Thoracic aorta (tissue), 2 donors: ENCODE measurements at regions not wholly inside any gene's neighbourhood (a gene's known extent, or its start where the extent isn't known, plus 50 kb on each side); places are given as distances from the start of the nearest gene placed in this dataset.

Source experiments
- ATAC-seq: fragments of 150-250 bp; one replicate; pipeline ENCODE4 v1.8.0; 2017; ENCODE audit warnings: low read depth; ENCODE audit not compliant: insufficient number of reproducible peaks, low FRiP score
- DNase-seq: peaks from one replicate; pipeline ENCODE4 v3.0.0-alpha.2; 2020; ENCODE audit warnings: low spot score
- H3K27ac ChIP-seq, 2 donors: fragments of 200-600 bp; sonication (generic); 1 replicate in 1 of 2; 2 replicates in 1 of 2; pipeline ENCODE4 v1.5.1; 2016; ENCODE audit warnings: mild to moderate bottlenecking in 2 of 2, moderate library complexity in 2 of 2
- H3K27me3 ChIP-seq: fragments of 200-600 bp; sonication (generic); replicated peaks from 2 replicates; pipeline ENCODE4 v1.6.0; 2016; ENCODE audit warnings: mild to moderate bottlenecking; ENCODE audit not compliant: insufficient read depth
- H3K36me3 ChIP-seq: fragments of 200-600 bp; sonication (generic); one replicate; pipeline ENCODE4 v1.5.1; 2016
- H3K4me1 ChIP-seq, 2 donors: fragments of 200-600 bp; sonication (generic); 1 replicate in 1 of 2; 2 replicates in 1 of 2; pipeline versions ENCODE4 v1.5.1 to v1.6.0; 2016; ENCODE audit warnings: low read depth in 2 of 2, mild to moderate bottlenecking in 1 of 2; ENCODE audit not compliant: control insufficient read depth in 1 of 2
- H3K4me3 ChIP-seq: fragments of 200-600 bp; sonication (generic); 2 replicates; pipeline ENCODE4 v1.5.1; 2016; ENCODE audit warnings: mild to moderate bottlenecking
- H3K9me3 ChIP-seq: fragments of 200-600 bp; sonication (generic); 2 replicates; pipeline ENCODE4 v1.5.1; 2016
- CTCF ChIP-seq: fragments of 200-600 bp; sonication (generic); IDR thresholded peaks from one replicate; pipeline ENCODE4 v1.5.1; 2019; ENCODE audit warnings: antibody characterized with exemption

GRCh38 chr1:5368201-5368600 lies 624.0 kb downstream of the NPHP4 start:
- Histone ChIP-seq H3K4me3 (no peak overlapping the region), H3K9me3 (no peaks in the 10 kb centered on the region), H3K27ac (no peak overlapping the region), H3K4me1 (no peaks in the 10 kb centered on the region), H3K27me3 (no peaks in the 10 kb centered on the region), H3K36me3 (no peaks in the 10 kb centered on the region)
- DNase-seq (no peak), ATAC-seq (no peak)
- no peak for TF ChIP-seq CTCF

GRCh38 chr1:5367306-5367705 lies 624.9 kb downstream of the NPHP4 start:
- no peak for DNase-seq

GRCh38 chr1:5365751-5366150 lies 626.5 kb downstream of the NPHP4 start:
- Histone ChIP-seq H3K4me3 (no peak overlapping the region), H3K9me3 (no peaks in the 10 kb centered on the region), H3K36me3 (no peaks in the 10 kb centered on the region), H3K27ac (no peak overlapping the region), H3K4me1 (no peaks in the 10 kb centered on the region), H3K27me3 (no peaks in the 10 kb centered on the region)
- TF ChIP-seq CTCF, result no peak
- DNase-seq, result no peak
- no peak for ATAC-seq

More at GRCh38 chr1:5367306-5367705, 624.9 kb downstream of the NPHP4 start:
- Histone ChIP-seq H3K36me3 (no peaks in the 10 kb centered on the region), H3K9me3 (no peaks in the 10 kb centered on the region), H3K4me3 (no peak overlapping the region), H3K27ac (no peak overlapping the region), H3K27me3 (no peaks in the 10 kb centered on the region), H3K4me1 (no peaks in the 10 kb centered on the region)
- no peak for ATAC-seq
- TF ChIP-seq CTCF, result no peak

GRCh38 chr1:5364591-5364990 lies 627.6 kb downstream of the NPHP4 start:
- no peak for DNase-seq
- Histone ChIP-seq H3K4me1 (no peaks in the 10 kb centered on the region), H3K36me3 (no peaks in the 10 kb centered on the region), H3K9me3 (no peaks in the 10 kb centered on the region), H3K27ac (no peak overlapping the region), H3K27me3 (no peaks in the 10 kb centered on the region), H3K4me3 (no peak overlapping the region)
- no peak for ATAC-seq
- no peak for TF ChIP-seq CTCF

- no peak for DNase-seq
- no peaks in the 10 kb centered on the region for H3K36me3 ChIP-seq
- no peak for ATAC-seq
- H3K4me1 ChIP-seq, result no peaks in the 10 kb centered on the region
- H3K9me3 ChIP-seq, result peaks cover 5% of the 10 kb centered on the region
- no peak for TF ChIP-seq CTCF
- H3K27ac ChIP-seq, result no peak overlapping the region
- no peaks in the 10 kb centered on the region for H3K27me3 ChIP-seq
- H3K4me3 ChIP-seq, result no peak overlapping the region
These were observed 637.5 kb downstream of the NPHP4 start for GRCh38 chr1:5354681-5355080.
